Tibial nerve (tissue), 4 donors: ENCODE measurements at regions not wholly inside any gene's neighbourhood (a gene's known extent, or its start where the extent isn't known, plus 50 kb on each side); places are given as distances from the start of the nearest gene placed in this dataset.

Experiments
- EP300 ChIP-seq, 2 donors: sonication (generic); formaldehyde crosslinking; IDR thresholded peaks; one replicate each; pipeline ENCODE4 v1.6.1; 2017; ENCODE audit warnings: antibody characterized with exemption in 2 of 2, mild to moderate bottlenecking in 1 of 2
- POLR2A ChIP-seq, 2 donors: fragments of 450-650 bp; IDR thresholded peaks; one replicate each; pipeline ENCODE4 v1.6.1; 2017; ENCODE audit warnings: antibody characterized with exemption in 2 of 2, mild to moderate bottlenecking in 2 of 2, moderate library complexity in 2 of 2
- TF ChIP-seq, protein P1 (sequence below), 5 experiments: fragments of 200-600 bp in 3 of 5; fragments of 450-650 bp in 2 of 5; sonication (generic) in 3 of 5; IDR thresholded peaks; one replicate each; pipeline ENCODE4 v1.5.1; 2016 to 2019; ENCODE audit warnings: antibody characterized with exemption in 5 of 5, mild to moderate bottlenecking in 3 of 5, moderate library complexity in 2 of 5

DNA sequence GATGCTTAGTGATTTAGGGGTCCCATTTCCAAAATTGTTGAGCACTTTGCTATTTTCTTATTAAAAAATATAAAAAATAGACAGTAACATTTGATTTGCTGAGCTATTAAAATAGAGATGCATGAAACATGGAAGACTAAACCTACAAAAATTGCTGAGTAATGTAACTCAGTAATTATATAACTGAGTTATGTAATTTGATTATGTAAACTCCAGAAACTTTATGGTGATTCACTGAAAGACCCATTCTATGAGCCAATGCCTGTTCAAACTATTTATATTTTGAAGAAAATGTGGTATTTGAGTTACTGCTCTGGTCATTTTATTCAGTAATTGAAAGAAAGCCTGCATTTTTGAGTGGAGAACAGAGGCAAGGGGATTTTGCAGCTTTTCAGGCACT lies 1221.5 kb upstream of the ALCAM start:
- TF ChIP-seq, protein P1, sequence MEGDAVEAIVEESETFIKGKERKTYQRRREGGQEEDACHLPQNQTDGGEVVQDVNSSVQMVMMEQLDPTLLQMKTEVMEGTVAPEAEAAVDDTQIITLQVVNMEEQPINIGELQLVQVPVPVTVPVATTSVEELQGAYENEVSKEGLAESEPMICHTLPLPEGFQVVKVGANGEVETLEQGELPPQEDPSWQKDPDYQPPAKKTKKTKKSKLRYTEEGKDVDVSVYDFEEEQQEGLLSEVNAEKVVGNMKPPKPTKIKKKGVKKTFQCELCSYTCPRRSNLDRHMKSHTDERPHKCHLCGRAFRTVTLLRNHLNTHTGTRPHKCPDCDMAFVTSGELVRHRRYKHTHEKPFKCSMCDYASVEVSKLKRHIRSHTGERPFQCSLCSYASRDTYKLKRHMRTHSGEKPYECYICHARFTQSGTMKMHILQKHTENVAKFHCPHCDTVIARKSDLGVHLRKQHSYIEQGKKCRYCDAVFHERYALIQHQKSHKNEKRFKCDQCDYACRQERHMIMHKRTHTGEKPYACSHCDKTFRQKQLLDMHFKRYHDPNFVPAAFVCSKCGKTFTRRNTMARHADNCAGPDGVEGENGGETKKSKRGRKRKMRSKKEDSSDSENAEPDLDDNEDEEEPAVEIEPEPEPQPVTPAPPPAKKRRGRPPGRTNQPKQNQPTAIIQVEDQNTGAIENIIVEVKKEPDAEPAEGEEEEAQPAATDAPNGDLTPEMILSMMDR (IDR thresholded peaks at IDR 0.05): no peak
- TF ChIP-seq POLR2A (IDR thresholded peaks at IDR 0.05): no peak
- no peak for TF ChIP-seq EP300 (IDR thresholded peaks at IDR 0.05)
